ENCODE measurements at regions not wholly inside any gene's neighbourhood (a gene's known extent, or its start where the extent isn't known, plus 50 kb on each side); places are given as distances from the start of the nearest gene placed in this dataset.

GRCh38 chr9:121592265-121592664 lies 59.2 kb upstream of the DAB2IP start:
- TF ChIP-seq CTCF (IDR thresholded peaks at IDR 0.05; ENCODE audit: insufficient read depth, low read length) (no peak), POLR2AphosphoS5 (IDR thresholded peaks at IDR 0.05; ENCODE audit: low read depth) (no peak)

Data from HL-60 (cell line).